Progenitor cell of endocrine pancreas (in vitro differentiated cells): ENCODE measurements at regions not wholly inside any gene's neighbourhood (a gene's known extent, or its start where the extent isn't known, plus 50 kb on each side); places are given as distances from the start of the nearest gene placed in this dataset.
"Not testable (repeated sequence)": the region's sequence is repeated elsewhere in the genome, so short reads cannot be mapped to it uniquely, and the experiment has no call there.

Experiments used
- DNase-seq: peaks from one replicate; pipeline ENCODE4 v3.0.0; 2021; ENCODE audit warnings: low spot score; ENCODE audit not compliant: unreplicated experiment
- H3K27ac Mint-ChIP-seq: 2 replicates; pipeline ENCODE4 v1.8.0; 2021; ENCODE audit warnings: mild to moderate bottlenecking, moderate library complexity, mixed read lengths
- H3K27me3 Mint-ChIP-seq: 2 replicates; pipeline ENCODE4 v1.8.0; 2021; ENCODE audit warnings: mixed read lengths
- H3K36me3 Mint-ChIP-seq: 2 replicates; pipeline ENCODE4 v1.8.0; 2022; ENCODE audit warnings: mixed read lengths; ENCODE audit not compliant: insufficient read depth
- H3K4me1 Mint-ChIP-seq: 2 replicates; pipeline ENCODE4 v1.8.0; 2021; ENCODE audit warnings: low read depth, mixed read lengths
- H3K4me3 Mint-ChIP-seq: 2 replicates; pipeline ENCODE4 v1.8.0; 2021; ENCODE audit warnings: low read depth, mild to moderate bottlenecking, moderate library complexity, mixed read lengths
- H3K9me3 Mint-ChIP-seq: 2 replicates; pipeline ENCODE4 v1.8.0; 2021; ENCODE audit warnings: low read depth, mixed read lengths
- CTCF ChIP-seq: fragments of 200-600 bp; sonication (generic); IDR thresholded peaks from one replicate; pipeline ENCODE4 v1.5.0; 2021; ENCODE audit warnings: antibody characterized with exemption, mild to moderate bottlenecking; ENCODE audit not compliant: unreplicated experiment

DNA sequence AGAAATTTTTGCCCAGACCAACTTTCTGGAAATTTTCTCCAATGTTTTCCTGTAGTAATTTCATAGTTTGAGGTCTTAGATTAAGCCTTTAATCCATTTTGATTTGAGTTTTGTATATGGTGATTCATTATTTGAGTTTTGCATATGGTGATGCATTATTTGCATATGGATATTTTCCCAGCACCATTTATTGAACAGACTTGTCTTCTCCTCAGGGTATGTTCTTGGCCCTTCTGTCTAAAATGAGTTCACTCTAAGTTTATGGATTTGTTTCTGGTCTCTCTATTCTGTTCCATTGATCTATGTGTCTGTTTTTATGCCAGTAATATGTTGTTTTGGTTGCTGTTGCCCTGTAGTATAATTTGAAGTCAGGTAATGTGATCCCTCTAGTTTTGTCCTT lies 139.3 kb downstream of the SLC25A46 start:
- Mint-ChIP-seq H3K36me3 (no peaks in the 10 kb centered on the region), H3K4me1 (peaks cover 6% of the 10 kb centered on the region), H3K9me3 (no peaks in the 10 kb centered on the region), H3K4me3 (no peak overlapping the region), H3K27me3 (no peaks in the 10 kb centered on the region), H3K27ac (no peak overlapping the region)
- no peak for TF ChIP-seq CTCF
- DNase-seq = no peak

- Mint-ChIP-seq H3K36me3 (no peaks in the 10 kb centered on the region), H3K27me3 (no peaks in the 10 kb centered on the region), H3K4me3 (no peak overlapping the region), H3K9me3 (peaks cover 7% of the 10 kb centered on the region), H3K4me1 (peaks cover 6% of the 10 kb centered on the region), H3K27ac (no peak overlapping the region)
- DNase-seq = no peak
- no peak for TF ChIP-seq CTCF
Observed at GRCh38 chr5:110879675-110880074, 140.9 kb downstream of the SLC25A46 start.

DNA sequence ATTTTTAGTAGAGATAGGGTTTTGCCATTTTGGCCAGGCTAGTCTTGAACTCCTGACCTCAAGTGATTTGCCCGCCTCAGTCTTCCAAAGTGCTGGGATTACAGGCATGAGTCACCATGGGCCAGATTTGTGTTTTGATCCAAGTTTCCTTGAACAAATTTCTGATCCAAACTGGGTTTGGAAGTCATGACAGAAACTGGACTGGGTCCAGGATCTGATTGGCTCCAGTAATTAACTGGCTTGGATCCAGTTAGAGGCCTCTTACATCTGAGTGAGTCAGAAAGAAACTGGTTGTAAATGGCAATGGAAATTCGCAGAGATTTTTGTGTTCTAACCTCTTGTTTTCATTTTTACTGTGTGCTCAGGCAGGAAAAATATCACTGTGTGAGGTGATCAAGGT lies 141.6 kb downstream of the SLC25A46 start:
- DNase-seq = no peak
- H3K4me1 Mint-ChIP-seq = peaks cover 6% of the 10 kb centered on the region

GRCh38 chr5:110884005-110884404 lies 145.2 kb downstream of the SLC25A46 start:
- Mint-ChIP-seq H3K9me3 (peaks cover 20% of the 10 kb centered on the region), H3K36me3 (no peaks in the 10 kb centered on the region), H3K27ac (no peak overlapping the region), H3K27me3 (no peaks in the 10 kb centered on the region), H3K4me3 (no peak overlapping the region), H3K4me1 (peaks cover 6% of the 10 kb centered on the region)
- DNase-seq = no peak
- TF ChIP-seq CTCF = no peak

More for the DNA sequence above, 141.6 kb downstream of the SLC25A46 start:
- H3K9me3 Mint-ChIP-seq = peaks cover 7% of the 10 kb centered on the region
- no peaks in the 10 kb centered on the region for H3K36me3 Mint-ChIP-seq
- H3K27ac Mint-ChIP-seq = no peak overlapping the region
- no peak for TF ChIP-seq CTCF
- H3K4me3 Mint-ChIP-seq = no peak overlapping the region
- no peaks in the 10 kb centered on the region for H3K27me3 Mint-ChIP-seq

DNA sequence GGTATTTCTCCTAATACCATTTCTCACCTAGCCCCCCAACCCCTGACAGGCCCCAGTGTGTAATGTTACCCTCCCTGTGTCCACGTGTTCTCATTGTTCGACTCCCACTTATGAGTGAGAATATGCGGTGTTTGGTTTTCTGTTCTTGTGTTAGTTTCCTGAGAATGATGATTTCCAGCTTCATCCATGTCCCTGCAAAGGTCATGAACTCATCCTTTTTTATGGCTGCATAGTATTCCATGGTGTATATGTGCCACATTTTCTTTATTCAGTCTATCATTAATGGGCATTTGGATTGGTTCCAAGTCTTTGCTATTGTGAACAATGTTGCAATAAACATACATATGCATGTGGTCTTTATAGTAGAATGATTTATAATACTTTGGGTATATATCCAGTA lies 148.4 kb downstream of the SLC25A46 start:
- not testable (repeated sequence) for H3K27ac Mint-ChIP-seq, H3K4me1 Mint-ChIP-seq, H3K36me3 Mint-ChIP-seq, H3K27me3 Mint-ChIP-seq, H3K4me3 Mint-ChIP-seq, DNase-seq
- H3K9me3 Mint-ChIP-seq = peaks cover 34% of the 10 kb centered on the region

- not testable (repeated sequence) for H3K27me3 Mint-ChIP-seq, H3K4me1 Mint-ChIP-seq
Observed at GRCh38 chr5:110893854-110894483, 155.2 kb downstream of the SLC25A46 start.

More at GRCh38 chr5:110893854-110894483, 155.2 kb downstream of the SLC25A46 start:
- peaks cover 13% of the 10 kb centered on the region for H3K9me3 Mint-ChIP-seq
- H3K27ac Mint-ChIP-seq, H3K36me3 Mint-ChIP-seq, DNase-seq, H3K4me3 Mint-ChIP-seq: not testable (repeated sequence)
